Endodermal cell (in vitro differentiated cells): ENCODE measurements at regions not wholly inside any gene's neighbourhood (a gene's known extent, or its start where the extent isn't known, plus 50 kb on each side); places are given as distances from the start of the nearest gene placed in this dataset.

Experiments
- DNase-seq: peaks from one replicate; pipeline ENCODE4 v3.0.0-alpha.2; 2017
- H3K27ac ChIP-seq: 2 replicates; pipeline ENCODE4 v1.5.1; 2013; ENCODE audit warnings: mild to moderate bottlenecking, low read depth, low read length, moderate library complexity
- H3K27me3 ChIP-seq: 2 replicates; pipeline ENCODE4 v1.6.1; 2013; ENCODE audit warnings: mild to moderate bottlenecking, low read length, moderate library complexity; ENCODE audit not compliant: insufficient read depth, control insufficient read depth, poor library complexity, severe bottlenecking
- H3K36me3 ChIP-seq: 2 replicates; pipeline ENCODE4 v1.7.0; 2013; ENCODE audit warnings: mild to moderate bottlenecking, low read length, moderate library complexity; ENCODE audit not compliant: control insufficient read depth, insufficient read depth
- H3K4me1 ChIP-seq: one replicate; pipeline ENCODE4 v1.7.0; 2013; ENCODE audit warnings: low read length; ENCODE audit not compliant: control insufficient read depth, insufficient read depth
- H3K4me3 ChIP-seq: 2 replicates; pipeline ENCODE4 v1.5.1; 2013; ENCODE audit warnings: mild to moderate bottlenecking, low read length, moderate library complexity
- H3K9ac ChIP-seq: 2 replicates; pipeline ENCODE4 v1.6.1; 2013; ENCODE audit warnings: mild to moderate bottlenecking, low read length, moderate library complexity; ENCODE audit not compliant: poor library complexity, severe bottlenecking; ENCODE audit errors: extremely low read depth
- H3K9me3 ChIP-seq: 2 replicates; pipeline ENCODE4 v1.6.1; 2013; ENCODE audit warnings: mild to moderate bottlenecking, low read length, moderate library complexity; ENCODE audit not compliant: control insufficient read depth
- H3K27ac Mint-ChIP-seq: 2 replicates; pipeline ENCODE4 v1.8.0; 2020; ENCODE audit warnings: mixed read lengths
- H3K27me3 Mint-ChIP-seq: 2 replicates; pipeline ENCODE4 v1.8.0; 2021; ENCODE audit warnings: mild to moderate bottlenecking, mixed read lengths; ENCODE audit not compliant: insufficient read depth
- H3K36me3 Mint-ChIP-seq: 2 replicates; pipeline ENCODE4 v1.8.0; 2020; ENCODE audit warnings: low read depth, mixed read lengths
- H3K4me1 Mint-ChIP-seq: 2 replicates; pipeline ENCODE4 v1.8.0; 2020; ENCODE audit warnings: mixed read lengths
- H3K4me3 Mint-ChIP-seq: 2 replicates; pipeline ENCODE4 v1.8.0; 2020; ENCODE audit warnings: mild to moderate bottlenecking, moderate library complexity, mixed read lengths
- H3K9me3 Mint-ChIP-seq: 2 replicates; pipeline ENCODE4 v1.8.0; 2020; ENCODE audit warnings: mild to moderate bottlenecking, mixed read lengths
- CTCF ChIP-seq: fragments of 200-600 bp; sonication (generic); conservative IDR thresholded peaks from 2 replicates; pipeline ENCODE4 v1.5.0; 2021; ENCODE audit warnings: antibody characterized with exemption, mild to moderate bottlenecking
- WGBS, 2 experiments: methylation state at CpG; one replicate each; pipeline versions ENCODE4 v1.1.5 to v1.1.7; 2013; ENCODE audit warnings: missing lambda C conversion rate in 2 of 2, mixed read lengths in 1 of 2; ENCODE audit not compliant: insufficient coverage in 1 of 2, insufficient read length in 1 of 2; 5-methylcytosine and 5-hydroxymethylcytosine counted together

- WGBS, 2 experiments = 93 to 94% methylated on average over 7 to 13 of the region's 13 CpGs
- peak overlapping the region; percentile 48 for H3K27ac Mint-ChIP-seq
- TF ChIP-seq CTCF = no peak
Measured at GRCh38 chr12:111169456-111169855, 199.4 kb downstream of the PHETA1 start.

GRCh38 chr12:111169032-111169431 lies 199.9 kb downstream of the PHETA1 start:
- Histone ChIP-seq H3K9me3 (no peaks in the 10 kb centered on the region), H3K27ac (no peak overlapping the region), H3K9ac (no peak overlapping the region), H3K36me3 (no peaks in the 10 kb centered on the region), H3K4me3 (no peak overlapping the region), H3K27me3 (no peaks in the 10 kb centered on the region), H3K4me1 (no peaks in the 10 kb centered on the region)
- H3K4me1 Mint-ChIP-seq = peaks cover 6% of the 10 kb centered on the region
- DNase-seq = no peak
- H3K27me3 Mint-ChIP-seq = no peaks in the 10 kb centered on the region
- no peak overlapping the region for H3K4me3 Mint-ChIP-seq
- no peaks in the 10 kb centered on the region for H3K36me3 Mint-ChIP-seq
- TF ChIP-seq CTCF = no peak
- peak overlapping the region; percentile 48 for H3K27ac Mint-ChIP-seq
- WGBS, 2 experiments = 92 to 96% methylated on average over 8 of the region's 8 CpGs
- H3K9me3 Mint-ChIP-seq = no peaks in the 10 kb centered on the region

More at GRCh38 chr12:111169456-111169855, 199.4 kb downstream of the PHETA1 start:
- Mint-ChIP-seq H3K27me3 (no peaks in the 10 kb centered on the region), H3K4me1 (peaks cover 6% of the 10 kb centered on the region), H3K9me3 (no peaks in the 10 kb centered on the region), H3K4me3 (no peak overlapping the region), H3K36me3 (no peaks in the 10 kb centered on the region)
- H3K27me3 ChIP-seq = no peaks in the 10 kb centered on the region
- H3K4me3 ChIP-seq = no peak overlapping the region
- H3K4me1 ChIP-seq = no peaks in the 10 kb centered on the region
- no peak for DNase-seq
- H3K9me3 ChIP-seq = no peaks in the 10 kb centered on the region
- no peaks in the 10 kb centered on the region for H3K36me3 ChIP-seq
- H3K27ac ChIP-seq = no peak overlapping the region
- H3K9ac ChIP-seq = no peak overlapping the region

- Histone ChIP-seq H3K36me3 (no peaks in the 10 kb centered on the region), H3K9me3 (no peaks in the 10 kb centered on the region), H3K9ac (no peak overlapping the region), H3K27ac (no peak overlapping the region), H3K27me3 (no peaks in the 10 kb centered on the region), H3K4me1 (no peaks in the 10 kb centered on the region), H3K4me3 (no peak overlapping the region)
- no peak for DNase-seq
- peak overlapping the region; percentile 52 for H3K27ac Mint-ChIP-seq
- H3K9me3 Mint-ChIP-seq = no peaks in the 10 kb centered on the region
- no peak overlapping the region for H3K4me3 Mint-ChIP-seq
- no peak for TF ChIP-seq CTCF
- peaks cover 6% of the 10 kb centered on the region for H3K4me1 Mint-ChIP-seq
- no peaks in the 10 kb centered on the region for H3K36me3 Mint-ChIP-seq
- no peaks in the 10 kb centered on the region for H3K27me3 Mint-ChIP-seq
- WGBS, 2 experiments = 90 to 95% methylated on average over 9 to 16 of the region's 16 CpGs
Measured at GRCh38 chr12:111168009-111168900, 200.6 kb downstream of the PHETA1 start.
